SK-N-SH (cell line): ENCODE measurements at regions not wholly inside any gene's neighbourhood (a gene's known extent, or its start where the extent isn't known, plus 50 kb on each side); places are given as distances from the start of the nearest gene placed in this dataset.

ENCODE experiments used
- CTCF ChIA-PET: fragments of 300-600, 350-600 bp; formaldehyde crosslinking; extraction: SDS; loops from one replicate; lab custom pipeline; 2021; lab: Yijun Ruan, JAX
- POLR2A ChIA-PET: fragments of 350-600 bp; sonication (Branson Sonifier 250); formaldehyde crosslinking; extraction: SDS; loops from one replicate; lab custom pipeline; 2020; ENCODE audit warnings: antibody characterized with exemption, inconsistent platforms; lab: Yijun Ruan, JAX
- DNase-seq: peaks from one replicate; pipeline ENCODE4 v3.0.0; 2012
- H2AFZ ChIP-seq: fragments of 200-600 bp; sonication (generic); 2 replicates; pipeline ENCODE4 v1.8.1; 2016; ENCODE audit warnings: antibody characterized with exemption, mild to moderate bottlenecking, low read depth
- H3F3A ChIP-seq: fragments of 200-600 bp; sonication (generic); replicated peaks from 2 replicates; pipeline ENCODE3; 2016; ENCODE audit warnings: antibody characterized with exemption, mild to moderate bottlenecking; ENCODE audit not compliant: insufficient read depth
- H3K27ac ChIP-seq, 2 experiments: fragments of 200-500 bp in 1 of 2; fragments of 200-600 bp in 1 of 2; sonication (Bioruptor generic) in 1 of 2; sonication (generic), shearing (Covaris generic) in 1 of 2; 2 replicates each; pipeline versions ENCODE4 v1.5.1 to v1.6.1; 2014 to 2016; ENCODE audit warnings: low read depth in 2 of 2, inconsistent platforms in 1 of 2, low read length in 1 of 2, mild to moderate bottlenecking in 1 of 2, mixed read lengths in 1 of 2
- H3K27me3 ChIP-seq: fragments of 200-600 bp; sonication (generic), shearing (Covaris generic); 2 replicates; pipeline ENCODE4 v1.6.1; 2016; ENCODE audit warnings: mixed run types; ENCODE audit not compliant: insufficient read depth
- H3K36me3 ChIP-seq, 2 experiments: fragments of 200-500 bp in 1 of 2; fragments of 200-600 bp in 1 of 2; sonication (Bioruptor generic) in 1 of 2; sonication (generic) in 1 of 2; replicated peaks in 1 of 2; 2 replicates each; pipeline versions ENCODE3 to v1.5.1; 2014 to 2016; ENCODE audit warnings: low read length in 1 of 2, mild to moderate bottlenecking in 1 of 2; ENCODE audit not compliant: insufficient read depth in 2 of 2, control insufficient read depth in 1 of 2
- H3K4me1 ChIP-seq, 2 experiments: fragments of 200-500 bp in 1 of 2; fragments of 200-600 bp in 1 of 2; sonication (Bioruptor generic) in 1 of 2; sonication (generic), shearing (Covaris generic) in 1 of 2; 2 replicates each; pipeline versions ENCODE4 v1.5.1 to v1.6.1; 2014 to 2016; ENCODE audit warnings: low read depth in 1 of 2, low read length in 1 of 2, mixed run types in 1 of 2; ENCODE audit not compliant: insufficient read depth in 2 of 2, control insufficient read depth in 1 of 2
- H3K4me2 ChIP-seq: fragments of 200-600 bp; sonication (generic), shearing (Covaris generic); 2 replicates; pipeline ENCODE4 v1.6.1; 2017; ENCODE audit warnings: mixed run types
- H3K4me3 ChIP-seq, 2 experiments: fragments of 200-500 bp in 1 of 2; fragments of 200-600 bp in 1 of 2; sonication (Bioruptor generic) in 1 of 2; sonication (generic), shearing (Covaris generic) in 1 of 2; 2 replicates each; pipeline versions ENCODE4 v1.5.1 to v1.8.1; 2014 to 2016; ENCODE audit warnings: low read depth in 2 of 2, inconsistent platforms in 1 of 2, low read length in 1 of 2, mild to moderate bottlenecking in 1 of 2, mixed read lengths in 1 of 2, moderate library complexity in 1 of 2
- H3K79me2 ChIP-seq: fragments of 200-600 bp; sonication (generic); 2 replicates; pipeline ENCODE4 v1.8.1; 2017; ENCODE audit warnings: mild to moderate bottlenecking; ENCODE audit not compliant: insufficient read depth
- H3K9ac ChIP-seq: fragments of 200-600 bp; sonication (generic); 2 replicates; pipeline ENCODE4 v1.6.1; 2017; ENCODE audit warnings: mixed run types
- H3K9me2 ChIP-seq: fragments of 200-600 bp; sonication (generic); 2 replicates; pipeline ENCODE4 v1.6.1; 2017; ENCODE audit warnings: mixed run types
- H3K9me3 ChIP-seq: fragments of 200-600 bp; sonication (generic); 2 replicates; pipeline ENCODE4 v1.6.1; 2017; ENCODE audit warnings: mixed run types, mild to moderate bottlenecking, moderate library complexity
- H4K20me1 ChIP-seq: fragments of 200-600 bp; sonication (generic); 2 replicates; pipeline ENCODE4 v1.6.1; 2017; ENCODE audit warnings: mild to moderate bottlenecking, mixed run types; ENCODE audit not compliant: insufficient read depth
- FOSL2 ChIP-seq: IDR thresholded peaks from 2 replicates; pipeline ENCODE4 v1.4.0; 2012; ENCODE audit warnings: low read depth, mild to moderate bottlenecking, moderate library complexity, borderline replicate concordance
- GABPA ChIP-seq: IDR thresholded peaks from 2 replicates; pipeline ENCODE4 v1.4.0; 2012; ENCODE audit warnings: low read depth, mild to moderate bottlenecking
- NFIC ChIP-seq: IDR thresholded peaks from 2 replicates; pipeline ENCODE4 v1.4.0; 2012; ENCODE audit warnings: borderline replicate concordance
- RCOR1 ChIP-seq: fragments of 150-350 bp; IDR thresholded peaks from 2 replicates; pipeline ENCODE4 v1.6.1; 2017; ENCODE audit warnings: antibody characterized with exemption, low read length
- RXRA ChIP-seq: IDR thresholded peaks from 2 replicates; pipeline ENCODE4 v1.4.0; 2012; ENCODE audit warnings: low read depth, mild to moderate bottlenecking, borderline replicate concordance
- SIN3A ChIP-seq: IDR thresholded peaks from 2 replicates; pipeline ENCODE4 v1.6.1; 2012; ENCODE audit warnings: low read depth, mild to moderate bottlenecking, low read length, moderate library complexity, borderline replicate concordance
- TAF1 ChIP-seq: IDR thresholded peaks from 2 replicates; pipeline ENCODE4 v1.6.1; 2012; ENCODE audit warnings: low read depth, mild to moderate bottlenecking, low read length, moderate library complexity, borderline replicate concordance
- USF2 ChIP-seq: fragments of 150-350 bp; IDR thresholded peaks from 2 replicates; pipeline ENCODE4 v1.6.1; 2017; ENCODE audit warnings: antibody characterized with exemption, low read length, low read depth, borderline replicate concordance
- YY1 ChIP-seq: IDR thresholded peaks from 2 replicates; pipeline ENCODE4 v1.4.0; 2012; ENCODE audit warnings: low read depth, mild to moderate bottlenecking
- ZBTB33 ChIP-seq: IDR thresholded peaks from 2 replicates; pipeline ENCODE4 v1.4.0; 2012; ENCODE audit warnings: low read depth, borderline replicate concordance
- WGBS: methylation state at CpG from one replicate; pipeline ENCODE4 v1.1.6; 2017; ENCODE audit warnings: low lambda C conversion rate; 5-methylcytosine and 5-hydroxymethylcytosine counted together
- TF ChIP-seq, protein P1 (sequence below): IDR thresholded peaks from 2 replicates; pipeline ENCODE4 v1.4.0; 2012; ENCODE audit warnings: low read depth
- TF ChIP-seq, protein P2 (sequence below): IDR thresholded peaks from 2 replicates; pipeline ENCODE4; 2012

GRCh38 chr6:130775411-130776012, 51.7 kb upstream of the SMLR1 start:
- H3K27ac ChIP-seq, result no peak overlapping the region
- H4K20me1 ChIP-seq, result no peaks in the 10 kb centered on the region
- no peak overlapping the region for H3K4me3 ChIP-seq
- 37% methylated on average over 3 of the region's 3 CpGs for WGBS
- peaks cover 14% of the 10 kb centered on the region for H3F3A ChIP-seq
- H3K4me1 ChIP-seq, result peaks cover 0 to 8% of the 10 kb centered on the region in 2 experiments; a peak in 2 of 4 replicates
- H3K79me2 ChIP-seq, result no peaks in the 10 kb centered on the region
- ChIA-PET CTCF (interaction anchor here (0.5 to 0.6 kb wide), 2 partner anchors 22 to 114 kb away, joined by 3 read pairs; no protein-coding TSS in a partner anchor), POLR2A (no interaction called here)
- no peaks in the 10 kb centered on the region for H3K27me3 ChIP-seq
- no peaks in the 10 kb centered on the region for H3K36me3 ChIP-seq
- H3K9ac ChIP-seq, result no peak overlapping the region
- H3K4me2 ChIP-seq, result no peak overlapping the region
- H3K9me2 ChIP-seq, result no peaks in the 10 kb centered on the region
- no peak for DNase-seq
- H3K9me3 ChIP-seq, result no peaks in the 10 kb centered on the region
- H2AFZ ChIP-seq, result no peak overlapping the region
- TF ChIP-seq, protein P1, sequence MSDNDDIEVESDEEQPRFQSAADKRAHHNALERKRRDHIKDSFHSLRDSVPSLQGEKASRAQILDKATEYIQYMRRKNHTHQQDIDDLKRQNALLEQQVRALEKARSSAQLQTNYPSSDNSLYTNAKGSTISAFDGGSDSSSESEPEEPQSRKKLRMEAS, result no peak
- TF ChIP-seq NFIC, result no peak
- TF ChIP-seq, protein P2, sequence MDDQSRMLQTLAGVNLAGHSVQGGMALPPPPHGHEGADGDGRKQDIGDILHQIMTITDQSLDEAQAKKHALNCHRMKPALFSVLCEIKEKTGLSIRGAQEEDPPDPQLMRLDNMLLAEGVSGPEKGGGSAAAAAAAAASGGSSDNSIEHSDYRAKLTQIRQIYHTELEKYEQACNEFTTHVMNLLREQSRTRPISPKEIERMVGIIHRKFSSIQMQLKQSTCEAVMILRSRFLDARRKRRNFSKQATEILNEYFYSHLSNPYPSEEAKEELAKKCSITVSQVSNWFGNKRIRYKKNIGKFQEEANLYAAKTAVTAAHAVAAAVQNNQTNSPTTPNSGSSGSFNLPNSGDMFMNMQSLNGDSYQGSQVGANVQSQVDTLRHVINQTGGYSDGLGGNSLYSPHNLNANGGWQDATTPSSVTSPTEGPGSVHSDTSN, result no peak
- no peak for TF ChIP-seq YY1
- no peak for TF ChIP-seq RCOR1
- TF ChIP-seq FOSL2, result no peak
- TF ChIP-seq ZBTB33, result no peak
- no peak for TF ChIP-seq USF2
- no peak for TF ChIP-seq TAF1
- no peak for TF ChIP-seq GABPA
- TF ChIP-seq RXRA, result no peak
- no peak for TF ChIP-seq SIN3A
